Neural crest cell (in vitro differentiated cells): ENCODE measurements at regions not wholly inside any gene's neighbourhood (a gene's known extent, or its start where the extent isn't known, plus 50 kb on each side); places are given as distances from the start of the nearest gene placed in this dataset.

Experiments used
- DNase-seq: peaks from one replicate; pipeline ENCODE4 v3.0.0; 2021; ENCODE audit warnings: low read depth, mixed read lengths, low spot score
- H3K27ac Mint-ChIP-seq: one replicate; pipeline ENCODE4 v1.8.0; 2021; ENCODE audit warnings: mild to moderate bottlenecking, mixed read lengths; ENCODE audit not compliant: unreplicated experiment
- H3K27me3 Mint-ChIP-seq: 2 replicates; pipeline ENCODE4 v1.8.0; 2021; ENCODE audit warnings: low read depth, mild to moderate bottlenecking, mixed read lengths
- H3K36me3 Mint-ChIP-seq: 2 replicates; pipeline ENCODE4 v1.8.0; 2021; ENCODE audit warnings: low read depth, mild to moderate bottlenecking, mixed read lengths
- H3K4me1 Mint-ChIP-seq: 2 replicates; pipeline ENCODE4 v1.8.0; 2021; ENCODE audit warnings: mixed read lengths
- H3K4me3 Mint-ChIP-seq: one replicate; pipeline ENCODE4 v1.8.0; 2021; ENCODE audit warnings: mild to moderate bottlenecking, mixed read lengths
- H3K9me3 Mint-ChIP-seq: 2 replicates; pipeline ENCODE4 v1.8.0; 2021; ENCODE audit warnings: mixed read lengths
- CTCF ChIP-seq: fragments of 200-600 bp; sonication (generic); conservative IDR thresholded peaks from 2 replicates; pipeline ENCODE4 v1.5.0; 2021; ENCODE audit warnings: antibody characterized with exemption, mild to moderate bottlenecking

GRCh38 chr15:70518201-70519003, 245.0 kb downstream of the UACA start:
- no peak for TF ChIP-seq CTCF
- Mint-ChIP-seq H3K4me1 (peaks cover 18% of the 10 kb centered on the region), H3K27ac (no peak overlapping the region), H3K9me3 (no peaks in the 10 kb centered on the region), H3K27me3 (no peaks in the 10 kb centered on the region), H3K36me3 (no peaks in the 10 kb centered on the region), H3K4me3 (no peak overlapping the region)
- no peak for DNase-seq

DNA sequence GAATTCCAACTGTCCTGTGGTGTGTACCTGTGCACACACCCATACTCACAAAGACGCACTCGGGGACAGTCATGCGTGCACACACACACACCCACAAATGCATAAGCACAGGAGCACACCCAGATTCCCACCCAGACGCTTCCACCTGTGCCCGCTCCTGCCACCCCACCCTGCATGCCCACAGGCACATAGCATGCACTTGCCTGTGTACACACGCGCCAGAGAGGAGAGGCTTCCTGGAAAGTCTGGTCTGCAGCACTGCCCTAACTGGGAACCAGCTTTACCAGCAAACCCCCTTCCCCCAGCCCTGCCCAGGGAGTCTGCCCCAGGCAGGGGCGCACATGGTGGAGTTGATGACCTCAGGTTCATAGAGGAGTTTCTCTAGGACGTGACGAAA, 246.2 kb downstream of the UACA start:
- no peak overlapping the region for H3K4me3 Mint-ChIP-seq
- H3K36me3 Mint-ChIP-seq = no peaks in the 10 kb centered on the region
- H3K27ac Mint-ChIP-seq = peak overlapping the region; percentile 27
- DNase-seq = no peak
- no peaks in the 10 kb centered on the region for H3K27me3 Mint-ChIP-seq
- peaks cover 22% of the 10 kb centered on the region for H3K4me1 Mint-ChIP-seq
- no peak for TF ChIP-seq CTCF
- no peaks in the 10 kb centered on the region for H3K9me3 Mint-ChIP-seq

DNA sequence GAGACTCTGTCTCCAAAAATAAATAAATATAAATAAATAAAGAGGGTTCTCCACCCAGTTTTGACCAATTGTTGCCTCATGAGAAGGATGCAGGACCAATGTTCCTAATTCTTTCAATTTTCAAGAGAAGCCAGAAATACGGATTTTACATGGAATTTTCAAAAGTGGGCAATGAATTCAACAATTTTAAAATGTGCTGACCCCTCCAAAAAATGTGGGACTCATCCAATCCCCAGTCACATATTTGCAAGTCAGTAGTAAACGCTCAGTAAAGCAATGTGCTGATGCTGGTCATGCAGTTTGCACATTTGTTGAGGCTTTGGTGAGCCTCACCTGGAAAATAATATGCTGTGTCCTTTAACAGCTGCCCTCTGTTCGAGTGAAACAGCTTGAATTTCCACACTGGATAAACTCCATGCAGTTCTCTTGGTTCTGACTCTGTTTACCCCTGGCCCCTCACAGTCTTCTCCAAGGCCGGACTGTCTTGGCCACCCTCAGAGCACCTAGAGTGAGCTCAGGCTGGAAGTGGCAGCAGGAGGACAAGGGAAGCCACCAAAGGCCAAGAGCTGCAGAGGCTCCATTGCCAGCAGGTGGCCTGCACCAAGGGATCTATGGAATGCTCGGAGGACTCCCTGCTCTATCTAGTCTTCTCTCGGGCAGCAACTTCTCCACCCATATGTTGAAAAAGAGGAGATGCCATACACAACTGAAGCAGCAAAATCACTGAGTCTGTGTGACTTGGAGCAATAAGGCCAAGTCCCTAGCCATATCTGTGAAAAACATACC, 246.8 kb downstream of the UACA start:
- no peaks in the 10 kb centered on the region for H3K9me3 Mint-ChIP-seq
- TF ChIP-seq CTCF = no peak
- DNase-seq = no peak
- H3K4me3 Mint-ChIP-seq = no peak overlapping the region
- no peaks in the 10 kb centered on the region for H3K36me3 Mint-ChIP-seq
- H3K4me1 Mint-ChIP-seq = peaks cover 22% of the 10 kb centered on the region
- H3K27ac Mint-ChIP-seq = no peak overlapping the region
- H3K27me3 Mint-ChIP-seq = no peaks in the 10 kb centered on the region

- Mint-ChIP-seq H3K36me3 (peaks cover 4% of the 10 kb centered on the region), H3K4me3 (no peak overlapping the region), H3K27ac (peak overlapping the region; percentile 13), H3K4me1 (peaks cover 21% of the 10 kb centered on the region), H3K9me3 (peaks cover 8% of the 10 kb centered on the region), H3K27me3 (no peaks in the 10 kb centered on the region)
- no peak for DNase-seq
- TF ChIP-seq CTCF = no peak
Measured at GRCh38 chr15:70514251-70514650, 249.1 kb downstream of the UACA start.

DNA sequence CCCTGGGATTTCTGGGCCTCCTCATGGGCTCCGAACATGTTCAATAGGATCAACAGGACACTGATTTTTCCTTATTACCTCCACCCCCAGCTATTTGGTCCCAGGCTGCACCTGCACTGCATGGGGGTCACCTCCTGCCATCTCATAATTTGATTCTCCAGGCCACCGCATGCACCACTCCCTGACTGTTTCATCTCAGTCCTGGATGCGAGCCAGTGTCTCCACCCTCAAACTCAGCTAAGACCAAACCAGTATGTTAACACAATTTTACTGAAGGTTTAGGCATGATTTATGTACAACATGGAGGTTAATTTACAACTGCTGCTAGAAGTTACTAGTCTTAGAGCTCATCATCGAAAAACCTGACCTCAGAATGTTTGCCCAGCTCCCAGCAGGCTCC, 249.5 kb downstream of the UACA start:
- TF ChIP-seq CTCF = no peak
- H3K27me3 Mint-ChIP-seq = no peaks in the 10 kb centered on the region
- peak overlapping the region; percentile 13 for H3K27ac Mint-ChIP-seq
- peaks cover 6% of the 10 kb centered on the region for H3K36me3 Mint-ChIP-seq
- no peak for DNase-seq
- H3K4me1 Mint-ChIP-seq = peaks cover 18% of the 10 kb centered on the region
- H3K9me3 Mint-ChIP-seq = peaks cover 11% of the 10 kb centered on the region
- H3K4me3 Mint-ChIP-seq = no peak overlapping the region
